ENCODE measurements at regions not wholly inside any gene's neighbourhood (a gene's known extent, or its start where the extent isn't known, plus 50 kb on each side); places are given as distances from the start of the nearest gene placed in this dataset.

DNA sequence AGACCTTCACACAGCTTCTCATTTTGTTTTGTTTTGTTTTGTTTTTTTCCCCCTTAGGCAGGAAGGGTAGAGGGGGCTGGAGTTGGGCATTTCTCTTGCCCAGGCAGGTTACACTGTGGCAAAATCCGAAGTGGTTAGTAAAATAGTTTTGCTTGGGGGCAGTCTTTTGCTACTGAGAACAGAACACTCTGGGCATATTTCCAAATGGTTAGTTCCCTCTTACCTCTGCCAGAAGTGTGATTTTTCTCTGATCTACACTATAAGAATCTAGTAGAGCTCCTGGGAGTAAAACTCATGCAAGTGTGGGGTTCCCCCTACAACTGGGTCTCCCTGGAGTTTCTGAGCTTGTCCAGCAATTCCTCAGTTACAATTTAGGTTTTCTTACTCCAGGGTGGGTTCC, 61.7 kb downstream of the NPS start:
- H3K27me3 ChIP-seq (ENCODE audit: insufficient read depth, poor library complexity, severe bottlenecking), result no peaks in the 10 kb centered on the region
- no peak for DNase-seq (ENCODE audit: low read depth in 1 of 2, low spot score in 1 of 2)
- H3K27ac ChIP-seq (replicated peaks), result no peak overlapping the region
- H3K4me3 ChIP-seq (replicated peaks; ENCODE audit: insufficient read depth, low read length), result no peak overlapping the region
- TF ChIP-seq POLR2AphosphoS5 (IDR thresholded peaks at IDR 0.05; ENCODE audit: low read depth) (no peak), SPI1 (IDR thresholded peaks at IDR 0.05; ENCODE audit: borderline replicate concordance, low read depth) (no peak), GABPA (IDR thresholded peaks at IDR 0.05; ENCODE audit: low read depth) (no peak)
- TF ChIP-seq, protein P1, sequence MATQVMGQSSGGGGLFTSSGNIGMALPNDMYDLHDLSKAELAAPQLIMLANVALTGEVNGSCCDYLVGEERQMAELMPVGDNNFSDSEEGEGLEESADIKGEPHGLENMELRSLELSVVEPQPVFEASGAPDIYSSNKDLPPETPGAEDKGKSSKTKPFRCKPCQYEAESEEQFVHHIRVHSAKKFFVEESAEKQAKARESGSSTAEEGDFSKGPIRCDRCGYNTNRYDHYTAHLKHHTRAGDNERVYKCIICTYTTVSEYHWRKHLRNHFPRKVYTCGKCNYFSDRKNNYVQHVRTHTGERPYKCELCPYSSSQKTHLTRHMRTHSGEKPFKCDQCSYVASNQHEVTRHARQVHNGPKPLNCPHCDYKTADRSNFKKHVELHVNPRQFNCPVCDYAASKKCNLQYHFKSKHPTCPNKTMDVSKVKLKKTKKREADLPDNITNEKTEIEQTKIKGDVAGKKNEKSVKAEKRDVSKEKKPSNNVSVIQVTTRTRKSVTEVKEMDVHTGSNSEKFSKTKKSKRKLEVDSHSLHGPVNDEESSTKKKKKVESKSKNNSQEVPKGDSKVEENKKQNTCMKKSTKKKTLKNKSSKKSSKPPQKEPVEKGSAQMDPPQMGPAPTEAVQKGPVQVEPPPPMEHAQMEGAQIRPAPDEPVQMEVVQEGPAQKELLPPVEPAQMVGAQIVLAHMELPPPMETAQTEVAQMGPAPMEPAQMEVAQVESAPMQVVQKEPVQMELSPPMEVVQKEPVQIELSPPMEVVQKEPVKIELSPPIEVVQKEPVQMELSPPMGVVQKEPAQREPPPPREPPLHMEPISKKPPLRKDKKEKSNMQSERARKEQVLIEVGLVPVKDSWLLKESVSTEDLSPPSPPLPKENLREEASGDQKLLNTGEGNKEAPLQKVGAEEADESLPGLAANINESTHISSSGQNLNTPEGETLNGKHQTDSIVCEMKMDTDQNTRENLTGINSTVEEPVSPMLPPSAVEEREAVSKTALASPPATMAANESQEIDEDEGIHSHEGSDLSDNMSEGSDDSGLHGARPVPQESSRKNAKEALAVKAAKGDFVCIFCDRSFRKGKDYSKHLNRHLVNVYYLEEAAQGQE (IDR thresholded peaks at IDR 0.05; ENCODE audit: insufficient replicate concordance, low read depth), result no peak
- TF ChIP-seq, protein P2, sequence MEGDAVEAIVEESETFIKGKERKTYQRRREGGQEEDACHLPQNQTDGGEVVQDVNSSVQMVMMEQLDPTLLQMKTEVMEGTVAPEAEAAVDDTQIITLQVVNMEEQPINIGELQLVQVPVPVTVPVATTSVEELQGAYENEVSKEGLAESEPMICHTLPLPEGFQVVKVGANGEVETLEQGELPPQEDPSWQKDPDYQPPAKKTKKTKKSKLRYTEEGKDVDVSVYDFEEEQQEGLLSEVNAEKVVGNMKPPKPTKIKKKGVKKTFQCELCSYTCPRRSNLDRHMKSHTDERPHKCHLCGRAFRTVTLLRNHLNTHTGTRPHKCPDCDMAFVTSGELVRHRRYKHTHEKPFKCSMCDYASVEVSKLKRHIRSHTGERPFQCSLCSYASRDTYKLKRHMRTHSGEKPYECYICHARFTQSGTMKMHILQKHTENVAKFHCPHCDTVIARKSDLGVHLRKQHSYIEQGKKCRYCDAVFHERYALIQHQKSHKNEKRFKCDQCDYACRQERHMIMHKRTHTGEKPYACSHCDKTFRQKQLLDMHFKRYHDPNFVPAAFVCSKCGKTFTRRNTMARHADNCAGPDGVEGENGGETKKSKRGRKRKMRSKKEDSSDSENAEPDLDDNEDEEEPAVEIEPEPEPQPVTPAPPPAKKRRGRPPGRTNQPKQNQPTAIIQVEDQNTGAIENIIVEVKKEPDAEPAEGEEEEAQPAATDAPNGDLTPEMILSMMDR (IDR thresholded peaks at IDR 0.05; ENCODE audit: insufficient read depth, low read length), result no peak

DNA sequence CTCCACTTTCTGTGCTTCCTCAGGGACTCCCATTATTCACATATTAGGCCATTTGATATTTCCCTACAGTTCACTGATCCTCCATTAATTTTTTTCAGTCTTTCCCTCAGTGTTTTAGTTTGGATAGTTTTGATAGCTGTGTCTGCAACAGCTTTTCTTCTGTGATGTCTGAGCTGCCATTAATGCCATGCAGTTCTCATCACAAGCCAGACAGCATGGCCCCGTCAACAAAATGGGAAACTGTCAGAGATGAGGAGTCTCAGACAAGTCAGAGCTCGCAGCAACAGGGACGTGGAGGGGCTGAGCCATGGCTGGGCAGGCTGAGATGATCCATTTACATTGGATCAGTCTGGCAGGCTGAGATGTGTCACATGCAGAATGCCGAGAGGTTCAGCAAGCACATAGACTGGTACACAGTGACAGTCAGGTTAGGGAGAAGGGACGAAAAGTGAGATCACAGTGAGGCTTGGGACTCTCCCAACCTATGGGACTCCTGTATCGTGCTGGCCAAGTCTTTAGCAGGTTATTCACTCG, 65.4 kb downstream of the NPS start:
- no peak for DNase-seq (ENCODE audit: low read depth in 1 of 2, low spot score in 1 of 2)
- H3K27me3 ChIP-seq (ENCODE audit: insufficient read depth, poor library complexity, severe bottlenecking), result no peaks in the 10 kb centered on the region
- TF ChIP-seq POLR2AphosphoS5 (IDR thresholded peaks at IDR 0.05; ENCODE audit: low read depth), result no peak
- TF ChIP-seq SPI1 (IDR thresholded peaks at IDR 0.05; ENCODE audit: borderline replicate concordance, low read depth), result no peak
- TF ChIP-seq, protein P2 (IDR thresholded peaks at IDR 0.05; ENCODE audit: insufficient read depth, low read length), result no peak
- TF ChIP-seq, protein P1 (IDR thresholded peaks at IDR 0.05; ENCODE audit: insufficient replicate concordance, low read depth), result no peak
- no peak for TF ChIP-seq GABPA (IDR thresholded peaks at IDR 0.05; ENCODE audit: low read depth)
- no peak overlapping the region for H3K4me3 ChIP-seq (replicated peaks; ENCODE audit: insufficient read depth, low read length)
- H3K27ac ChIP-seq (replicated peaks), result no peak overlapping the region

DNA sequence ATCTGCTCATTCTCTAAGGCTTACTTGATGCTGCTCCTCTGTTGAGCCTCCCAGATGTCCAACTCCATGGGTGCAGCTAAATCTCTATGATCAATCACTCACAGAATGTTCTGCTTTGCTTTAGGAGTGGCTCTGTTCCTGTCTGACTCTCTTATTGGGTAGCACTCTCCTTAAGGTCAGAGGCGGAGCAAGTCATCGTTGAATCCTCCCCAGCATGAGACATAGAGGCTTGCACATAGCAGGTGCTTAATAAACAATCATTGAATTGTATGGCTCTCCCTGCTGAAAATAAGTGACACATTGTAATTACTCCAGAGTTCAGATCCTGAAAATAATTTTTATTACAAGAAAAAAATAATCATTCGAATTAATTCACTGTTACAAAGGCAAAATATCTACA, 69.7 kb downstream of the NPS start:
- Histone ChIP-seq H3K4me3 (replicated peaks; ENCODE audit: insufficient read depth, low read length) (no peak overlapping the region), H3K27ac (replicated peaks) (no peak overlapping the region), H3K27me3 (ENCODE audit: insufficient read depth, poor library complexity, severe bottlenecking) (no peaks in the 10 kb centered on the region)
- no peak for DNase-seq (ENCODE audit: low read depth in 1 of 2, low spot score in 1 of 2)
- TF ChIP-seq, protein P1 (IDR thresholded peaks at IDR 0.05; ENCODE audit: insufficient replicate concordance, low read depth), result no peak
- TF ChIP-seq POLR2AphosphoS5 (IDR thresholded peaks at IDR 0.05; ENCODE audit: low read depth) (no peak), GABPA (IDR thresholded peaks at IDR 0.05; ENCODE audit: low read depth) (no peak), SPI1 (IDR thresholded peaks at IDR 0.05; ENCODE audit: borderline replicate concordance, low read depth) (no peak)
- TF ChIP-seq, protein P2 (IDR thresholded peaks at IDR 0.05; ENCODE audit: insufficient read depth, low read length), result no peak
